ENCODE measurements at regions not wholly inside any gene's neighbourhood (a gene's known extent, or its start where the extent isn't known, plus 50 kb on each side); places are given as distances from the start of the nearest gene placed in this dataset.

DNA sequence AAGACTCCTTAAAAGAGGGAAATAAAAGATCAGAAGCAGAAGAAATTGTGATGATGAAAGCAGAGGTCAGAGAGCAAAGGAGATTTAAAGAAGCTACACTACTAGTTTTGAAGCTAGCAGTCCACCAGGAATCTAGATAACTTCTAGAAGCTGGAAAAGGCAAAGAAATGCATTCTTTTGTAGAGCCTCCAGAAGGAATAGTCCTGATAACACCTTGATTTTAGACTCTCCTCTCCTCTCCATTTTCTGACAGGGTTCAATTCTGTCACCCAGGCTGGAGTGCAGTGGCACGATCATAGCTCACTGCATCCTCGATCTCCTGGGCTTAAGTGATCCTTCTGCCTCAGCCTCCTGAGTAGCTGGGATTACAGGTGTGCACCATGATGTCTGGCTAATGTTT is 1187.3 kb upstream of the CNTN5 start:
- BruUV-seq (replicated peaks) = no TSS peak
- no peaks in the 10 kb centered on the region for H3K4me1 Mint-ChIP-seq (ENCODE audit: low read depth, unreplicated experiment)
- DNase-seq = no peak
- Histone ChIP-seq H3K9me3 (no peaks in the 10 kb centered on the region), H3K27me3 (replicated peaks; ENCODE audit: control insufficient read depth, insufficient read depth, low read length) (no peaks in the 10 kb centered on the region), H3K4me1 (no peaks in the 10 kb centered on the region), H3K4me3 (ENCODE audit: low read depth, low read length) (no peak overlapping the region), H3K36me3 (ENCODE audit: control insufficient read depth, insufficient read depth, low read length) (no peaks in the 10 kb centered on the region)
- H3K4me3 Mint-ChIP-seq (ENCODE audit: unreplicated experiment) = no peak overlapping the region
- TF ChIP-seq, protein P1, sequence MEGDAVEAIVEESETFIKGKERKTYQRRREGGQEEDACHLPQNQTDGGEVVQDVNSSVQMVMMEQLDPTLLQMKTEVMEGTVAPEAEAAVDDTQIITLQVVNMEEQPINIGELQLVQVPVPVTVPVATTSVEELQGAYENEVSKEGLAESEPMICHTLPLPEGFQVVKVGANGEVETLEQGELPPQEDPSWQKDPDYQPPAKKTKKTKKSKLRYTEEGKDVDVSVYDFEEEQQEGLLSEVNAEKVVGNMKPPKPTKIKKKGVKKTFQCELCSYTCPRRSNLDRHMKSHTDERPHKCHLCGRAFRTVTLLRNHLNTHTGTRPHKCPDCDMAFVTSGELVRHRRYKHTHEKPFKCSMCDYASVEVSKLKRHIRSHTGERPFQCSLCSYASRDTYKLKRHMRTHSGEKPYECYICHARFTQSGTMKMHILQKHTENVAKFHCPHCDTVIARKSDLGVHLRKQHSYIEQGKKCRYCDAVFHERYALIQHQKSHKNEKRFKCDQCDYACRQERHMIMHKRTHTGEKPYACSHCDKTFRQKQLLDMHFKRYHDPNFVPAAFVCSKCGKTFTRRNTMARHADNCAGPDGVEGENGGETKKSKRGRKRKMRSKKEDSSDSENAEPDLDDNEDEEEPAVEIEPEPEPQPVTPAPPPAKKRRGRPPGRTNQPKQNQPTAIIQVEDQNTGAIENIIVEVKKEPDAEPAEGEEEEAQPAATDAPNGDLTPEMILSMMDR (IDR thresholded peaks at IDR 0.05; ENCODE audit: insufficient read depth in 1 of 2, low read depth in 1 of 2, low read length in 1 of 2, severe bottlenecking in 1 of 2, unreplicated experiment in 1 of 2) = no peak
- ChIA-PET POLR2A (no interaction called here), CTCF (no interaction called here)
- H3K27ac Mint-ChIP-seq (ENCODE audit: unreplicated experiment) = no peak overlapping the region
- H3K9me3 Mint-ChIP-seq (ENCODE audit: unreplicated experiment) = no peaks in the 10 kb centered on the region
- intact Hi-C loops (cut with micrococcal nuclease; ENCODE audit: unreplicated experiment) = no loop called here
- no peaks in the 10 kb centered on the region for H3K27me3 Mint-ChIP-seq (ENCODE audit: insufficient read depth, unreplicated experiment)
- H3K36me3 Mint-ChIP-seq (ENCODE audit: insufficient read depth, unreplicated experiment) = no peaks in the 10 kb centered on the region

- no peaks in the 10 kb centered on the region for H3K36me3 ChIP-seq (ENCODE audit: control insufficient read depth, insufficient read depth, low read length)
- H3K27ac Mint-ChIP-seq (ENCODE audit: unreplicated experiment) = no peak overlapping the region
- H3K27me3 ChIP-seq (replicated peaks; ENCODE audit: control insufficient read depth, insufficient read depth, low read length) = no peaks in the 10 kb centered on the region
- no peak overlapping the region for H3K4me3 ChIP-seq (ENCODE audit: low read depth, low read length)
- H3K36me3 Mint-ChIP-seq (ENCODE audit: insufficient read depth, unreplicated experiment) = no peaks in the 10 kb centered on the region
- H3K4me1 ChIP-seq = no peaks in the 10 kb centered on the region
- TF ChIP-seq, protein P1 (IDR thresholded peaks at IDR 0.05; ENCODE audit: insufficient read depth in 1 of 2, low read depth in 1 of 2, low read length in 1 of 2, severe bottlenecking in 1 of 2, unreplicated experiment in 1 of 2) = no peak
- CTCF ChIA-PET = no interaction called here
- H3K4me3 Mint-ChIP-seq (ENCODE audit: unreplicated experiment) = no peak overlapping the region
- BruUV-seq (replicated peaks) = no TSS peak
- intact Hi-C loops (cut with micrococcal nuclease; ENCODE audit: unreplicated experiment) = no loop called here
- H3K27me3 Mint-ChIP-seq (ENCODE audit: insufficient read depth, unreplicated experiment) = no peaks in the 10 kb centered on the region
- H3K9me3 Mint-ChIP-seq (ENCODE audit: unreplicated experiment) = peaks cover 7% of the 10 kb centered on the region
- no peaks in the 10 kb centered on the region for H3K9me3 ChIP-seq
- DNase-seq = no peak
- POLR2A ChIA-PET = no interaction called here
- no peaks in the 10 kb centered on the region for H3K4me1 Mint-ChIP-seq (ENCODE audit: low read depth, unreplicated experiment)
These were observed 1176.7 kb upstream of the CNTN5 start for GRCh38 chr11:97844016-97844415.

GRCh38 chr11:97847730-97848129 is 1173.0 kb upstream of the CNTN5 start:
- CTCF ChIA-PET = no interaction called here

More at GRCh38 chr11:97847730-97848129, 1173.0 kb upstream of the CNTN5 start:
- Histone ChIP-seq H3K36me3 (ENCODE audit: control insufficient read depth, insufficient read depth, low read length) (no peaks in the 10 kb centered on the region), H3K4me1 (no peaks in the 10 kb centered on the region), H3K27me3 (replicated peaks; ENCODE audit: control insufficient read depth, insufficient read depth, low read length) (no peaks in the 10 kb centered on the region), H3K4me3 (ENCODE audit: low read depth, low read length) (no peak overlapping the region), H3K9me3 (no peaks in the 10 kb centered on the region)
- no peak for DNase-seq
- BruUV-seq (replicated peaks) = no TSS peak
- Mint-ChIP-seq H3K27me3 (ENCODE audit: insufficient read depth, unreplicated experiment) (no peaks in the 10 kb centered on the region), H3K4me1 (ENCODE audit: low read depth, unreplicated experiment) (no peaks in the 10 kb centered on the region), H3K9me3 (ENCODE audit: unreplicated experiment) (no peaks in the 10 kb centered on the region), H3K4me3 (ENCODE audit: unreplicated experiment) (no peak overlapping the region), H3K36me3 (ENCODE audit: insufficient read depth, unreplicated experiment) (no peaks in the 10 kb centered on the region), H3K27ac (ENCODE audit: unreplicated experiment) (no peak overlapping the region)
- TF ChIP-seq, protein P1 (IDR thresholded peaks at IDR 0.05; ENCODE audit: insufficient read depth in 1 of 2, low read depth in 1 of 2, low read length in 1 of 2, severe bottlenecking in 1 of 2, unreplicated experiment in 1 of 2) = no peak
- intact Hi-C loops (cut with micrococcal nuclease; ENCODE audit: unreplicated experiment) = no loop called here
- POLR2A ChIA-PET = no interaction called here
